ENCODE measurements at regions not wholly inside any gene's neighbourhood (a gene's known extent, or its start where the extent isn't known, plus 50 kb on each side); places are given as distances from the start of the nearest gene placed in this dataset.

DNA sequence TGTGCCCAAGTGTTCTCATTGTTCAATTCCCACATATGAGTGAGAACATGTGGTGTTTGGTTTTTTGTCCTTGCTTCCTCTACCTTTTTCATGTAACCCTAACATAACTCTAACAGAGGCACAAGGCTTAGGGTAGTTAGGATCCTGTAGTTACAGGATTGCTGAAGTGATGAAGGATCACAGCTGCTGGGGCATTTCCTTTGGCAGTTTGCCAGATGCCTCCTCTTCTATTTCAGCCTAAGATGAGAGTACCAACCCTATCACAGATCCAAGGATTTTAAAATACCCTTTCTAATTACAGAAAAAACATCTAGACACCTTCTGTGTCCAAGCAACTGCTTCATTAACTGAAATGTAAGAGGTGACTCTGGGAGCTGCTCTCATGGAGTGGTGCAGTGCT, 141.7 kb upstream of the COL1A2 start:
- TF ChIP-seq EP300 (IDR thresholded peaks at IDR 0.05) (no peak), RCOR1 (IDR thresholded peaks at IDR 0.05; ENCODE audit: low read depth, low read length) (no peak), JUN (IDR thresholded peaks at IDR 0.05) (no peak), NFE2L2 (conservative IDR thresholded peaks at IDR 0.05; ENCODE audit: low read length) (no peak), KDM1A (IDR thresholded peaks at IDR 0.05; ENCODE audit: low read depth) (no peak)
